Liver (tissue), 7 donors: ENCODE measurements at regions not wholly inside any gene's neighbourhood (a gene's known extent, or its start where the extent isn't known, plus 50 kb on each side); places are given as distances from the start of the nearest gene placed in this dataset.

ENCODE experiments used
- DNase-seq: peaks from one replicate; pipeline ENCODE4 v3.0.0-alpha.2; 2017; ENCODE audit warnings: low spot score
- H3K27ac ChIP-seq, 2 donors: one replicate each; pipeline ENCODE4 v1.7.0; 2013; ENCODE audit warnings: inconsistent platforms in 2 of 2, low read length in 2 of 2, control low read depth in 1 of 2, low read depth in 1 of 2, mild to moderate bottlenecking in 1 of 2
- H3K27me3 ChIP-seq, 4 donors: one replicate each; pipeline versions ENCODE4 v1.6.1 to v1.7.0; 2013; ENCODE audit warnings: low read length in 3 of 4, inconsistent platforms in 1 of 4, mild to moderate bottlenecking in 1 of 4, moderate library complexity in 1 of 4; ENCODE audit not compliant: control insufficient read depth in 4 of 4, insufficient read depth in 4 of 4
- H3K36me3 ChIP-seq, 4 donors: one replicate each; pipeline versions ENCODE4 v1.6.1 to v1.7.0; 2013; ENCODE audit warnings: low read length in 3 of 4, mild to moderate bottlenecking in 3 of 4, low read depth in 1 of 4, moderate library complexity in 1 of 4; ENCODE audit not compliant: control insufficient read depth in 4 of 4, insufficient read depth in 3 of 4
- H3K4me1 ChIP-seq, 4 donors: one replicate each; pipeline versions ENCODE4 v1.6.1 to v1.7.0; 2013; ENCODE audit warnings: low read length in 3 of 4, mild to moderate bottlenecking in 3 of 4, moderate library complexity in 1 of 4; ENCODE audit not compliant: control insufficient read depth in 4 of 4, insufficient read depth in 4 of 4
- H3K4me3 ChIP-seq, 3 donors: one replicate each; pipeline versions ENCODE4 v1.6.1 to v1.7.0; 2013; ENCODE audit warnings: low read length in 3 of 3, control low read depth in 1 of 3, low read depth in 1 of 3, mild to moderate bottlenecking in 1 of 3
- H3K9ac ChIP-seq, 2 donors: one replicate each; pipeline ENCODE4 v1.7.0; 2013; ENCODE audit warnings: low read length in 2 of 2, mild to moderate bottlenecking in 2 of 2, moderate library complexity in 2 of 2, control low read depth in 1 of 2, low read depth in 1 of 2
- H3K9me3 ChIP-seq, 4 donors: one replicate each; pipeline versions ENCODE4 v1.6.1 to v1.7.0; 2013; ENCODE audit warnings: low read length in 3 of 4; ENCODE audit not compliant: control insufficient read depth in 4 of 4
- ATF3 ChIP-seq: IDR thresholded peaks from 2 replicates; pipeline ENCODE4 v1.6.1; 2016; ENCODE audit warnings: antibody characterized with exemption
- EGR1 ChIP-seq, 2 donors: IDR thresholded peaks; 2 replicates each; pipeline ENCODE4 v1.6.1; 2016 to 2018; ENCODE audit warnings: antibody characterized with exemption in 2 of 2, low read depth in 2 of 2
- FOXA1 ChIP-seq: IDR thresholded peaks from 2 replicates; pipeline ENCODE4 v1.6.1; 2016; ENCODE audit warnings: antibody characterized with exemption
- FOXA2 ChIP-seq: IDR thresholded peaks from 2 replicates; pipeline ENCODE4 v1.6.1; 2016; ENCODE audit warnings: antibody characterized with exemption
- GABPA ChIP-seq, 2 donors: IDR thresholded peaks in 1 of 2; conservative IDR thresholded peaks in 1 of 2; 2 replicates each; pipeline ENCODE4 v1.6.1; 2016; ENCODE audit warnings: antibody characterized with exemption in 2 of 2, mild to moderate bottlenecking in 1 of 2, moderate library complexity in 1 of 2
- HNF4A ChIP-seq, 2 donors: conservative IDR thresholded peaks; 2 replicates each; pipeline ENCODE4 v1.6.1; 2016; ENCODE audit warnings: antibody characterized with exemption in 2 of 2, mild to moderate bottlenecking in 2 of 2
- HNF4G ChIP-seq: IDR thresholded peaks from 2 replicates; pipeline ENCODE4 v1.6.1; 2016; ENCODE audit warnings: antibody characterized with exemption
- MAX ChIP-seq: IDR thresholded peaks from 2 replicates; pipeline ENCODE4 v1.6.1; 2016; ENCODE audit warnings: antibody characterized with exemption
- NR2F2 ChIP-seq: IDR thresholded peaks from 2 replicates; pipeline ENCODE4 v1.6.1; 2016; ENCODE audit warnings: antibody characterized with exemption
- RAD21 ChIP-seq, 2 donors: IDR thresholded peaks; 2 replicates each; pipeline ENCODE4 v1.6.1; 2016; ENCODE audit warnings: antibody characterized with exemption in 2 of 2, mild to moderate bottlenecking in 2 of 2
- RXRA ChIP-seq, 2 donors: IDR thresholded peaks; 2 replicates each; pipeline ENCODE4 v1.6.1; 2017 to 2018; ENCODE audit warnings: antibody characterized with exemption in 2 of 2, mild to moderate bottlenecking in 1 of 2
- SP1 ChIP-seq: IDR thresholded peaks from 2 replicates; pipeline ENCODE4 v1.6.1; 2018; ENCODE audit warnings: antibody characterized with exemption, mild to moderate bottlenecking
- TAF1 ChIP-seq: conservative IDR thresholded peaks from 2 replicates; pipeline ENCODE4 v1.6.1; 2016; ENCODE audit warnings: antibody characterized with exemption, mild to moderate bottlenecking
- YY1 ChIP-seq: IDR thresholded peaks from 2 replicates; pipeline ENCODE4 v1.6.1; 2016; ENCODE audit warnings: antibody characterized with exemption, mild to moderate bottlenecking
- ZBTB33 ChIP-seq: IDR thresholded peaks from 2 replicates; pipeline ENCODE4 v1.6.1; 2016; ENCODE audit warnings: antibody characterized with exemption
- WGBS: extraction: QIAGEN DNeasy Blood & Tissue Kit; methylation state at CpG from one replicate; pipeline ENCODE4 v1.1.7; 2013; 5-methylcytosine and 5-hydroxymethylcytosine counted together
- donor health status: healthy.
- donor health status: healthy.
- donor health status: healthy.
- donor health status: healthy.

- H3K36me3 ChIP-seq: no peaks in the 10 kb centered on the region
- no peak for DNase-seq
- H3K27me3 ChIP-seq: no peaks in the 10 kb centered on the region
- H3K9ac ChIP-seq: no peak overlapping the region
- no peaks in the 10 kb centered on the region for H3K4me1 ChIP-seq
- no peak overlapping the region for H3K4me3 ChIP-seq
- H3K27ac ChIP-seq: no peak overlapping the region
- 67% methylated on average over 5 of the region's 5 CpGs for WGBS
- H3K9me3 ChIP-seq: no peaks in the 10 kb centered on the region
- TF ChIP-seq MAX: no peak
- no peak for TF ChIP-seq NR2F2
- no peak for TF ChIP-seq FOXA2
- no peak for TF ChIP-seq FOXA1
- TF ChIP-seq GABPA (IDR thresholded peaks at IDR 0.05 in 1 of 2, conservative IDR thresholded peaks at IDR 0.05 in 1 of 2): no peak
- no peak for TF ChIP-seq RAD21 (IDR thresholded peaks at IDR 0.05)
- TF ChIP-seq RXRA (IDR thresholded peaks at IDR 0.05): no peak
- no peak for TF ChIP-seq HNF4G
- TF ChIP-seq HNF4A (conservative IDR thresholded peaks at IDR 0.05): no peak
- no peak for TF ChIP-seq ZBTB33
- no peak for TF ChIP-seq TAF1
- no peak for TF ChIP-seq YY1
Observed at GRCh38 chr10:23885853-23886252, 323.1 kb upstream of the KIAA1217 start.

- H3K27me3 ChIP-seq: no peaks in the 10 kb centered on the region
- DNase-seq: no peak
- no peak overlapping the region for H3K4me3 ChIP-seq
- no peaks in the 10 kb centered on the region for H3K4me1 ChIP-seq
- H3K27ac ChIP-seq: no peak overlapping the region
- WGBS: 25% methylated on average over 6 of the region's 6 CpGs
- H3K9ac ChIP-seq: no peak overlapping the region
- TF ChIP-seq RAD21 (IDR thresholded peaks at IDR 0.05) (peak; percentile 5 to 26), NR2F2 (no peak), GABPA (IDR thresholded peaks at IDR 0.05 in 1 of 2, conservative IDR thresholded peaks at IDR 0.05 in 1 of 2) (no peak), SP1 (no peak)
- H3K36me3 ChIP-seq: no peaks in the 10 kb centered on the region
- H3K9me3 ChIP-seq: no peaks in the 10 kb centered on the region
Observed at GRCh38 chr10:23886355-23886754, 322.6 kb upstream of the KIAA1217 start.

- Histone ChIP-seq H3K4me3 (no peak overlapping the region), H3K36me3 (no peaks in the 10 kb centered on the region), H3K9me3 (no peaks in the 10 kb centered on the region), H3K27ac (no peak overlapping the region), H3K9ac (no peak overlapping the region), H3K27me3 (no peaks in the 10 kb centered on the region), H3K4me1 (no peaks in the 10 kb centered on the region)
- WGBS: 68% methylated on average over 4 of the region's 4 CpGs
- no peak for DNase-seq
- no peak for TF ChIP-seq TAF1
- TF ChIP-seq HNF4A (conservative IDR thresholded peaks at IDR 0.05): no peak
- TF ChIP-seq RXRA (IDR thresholded peaks at IDR 0.05): no peak
- TF ChIP-seq EGR1 (IDR thresholded peaks at IDR 0.05; ENCODE audit: low read depth in 2 of 2): no peak
- no peak for TF ChIP-seq FOXA1
- TF ChIP-seq SP1: no peak
- TF ChIP-seq GABPA (IDR thresholded peaks at IDR 0.05 in 1 of 2, conservative IDR thresholded peaks at IDR 0.05 in 1 of 2): no peak
- no peak for TF ChIP-seq FOXA2
- no peak for TF ChIP-seq ATF3
- TF ChIP-seq MAX: no peak
- no peak for TF ChIP-seq NR2F2
Observed at GRCh38 chr10:23891301-23891700, 317.6 kb upstream of the KIAA1217 start.
